ENCODE measurements at regions not wholly inside any gene's neighbourhood (a gene's known extent, or its start where the extent isn't known, plus 50 kb on each side); places are given as distances from the start of the nearest gene placed in this dataset.

DNA sequence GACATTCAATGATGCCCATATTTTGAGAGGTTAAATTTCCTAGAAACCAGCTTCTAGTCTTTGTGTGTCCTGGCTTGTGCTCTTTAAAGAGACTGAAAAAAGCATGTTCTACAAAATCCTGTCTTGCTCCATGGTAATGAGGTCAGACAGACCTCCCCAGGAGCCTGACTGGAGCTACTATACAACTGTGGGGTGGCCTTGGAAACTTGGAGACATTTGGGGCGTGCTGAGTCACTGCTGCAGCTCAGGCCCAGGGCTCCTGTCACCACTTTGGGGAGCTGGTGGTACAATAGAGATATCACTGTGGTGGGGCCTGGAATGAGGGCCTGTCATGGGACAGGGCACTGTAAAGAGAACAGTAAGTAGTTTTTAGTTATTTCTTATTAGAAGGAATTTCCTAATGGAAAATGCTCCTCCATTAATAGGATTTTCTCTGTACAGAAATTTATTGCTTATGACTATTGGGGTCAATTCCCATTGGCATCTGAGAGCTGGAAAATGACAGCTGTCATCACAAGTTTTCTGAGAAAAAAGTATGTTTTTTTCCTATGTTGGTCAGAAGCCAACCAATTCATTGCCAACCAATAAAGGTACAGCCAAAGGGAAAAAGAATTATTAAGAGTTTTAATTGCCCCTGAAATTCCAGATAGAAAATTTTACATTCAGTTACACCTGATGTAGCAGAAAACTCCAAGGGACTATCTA, 207.4 kb upstream of the JADE1 start:
- intact Hi-C loops (cut with micrococcal nuclease) = no loop called here
- H3K4me3 Mint-ChIP-seq (ENCODE audit: low read depth) = no peak overlapping the region
- no peaks in the 10 kb centered on the region for H3K4me1 Mint-ChIP-seq (ENCODE audit: low read depth)
- H3K36me3 Mint-ChIP-seq (ENCODE audit: low read depth) = no peaks in the 10 kb centered on the region
- no peak for DNase-seq (ENCODE audit: low spot score)
- peaks cover 1% of the 10 kb centered on the region for H3K27me3 Mint-ChIP-seq (ENCODE audit: low read depth)
- H3K9me3 Mint-ChIP-seq = no peaks in the 10 kb centered on the region
- H3K27ac Mint-ChIP-seq = no peak overlapping the region

DNA sequence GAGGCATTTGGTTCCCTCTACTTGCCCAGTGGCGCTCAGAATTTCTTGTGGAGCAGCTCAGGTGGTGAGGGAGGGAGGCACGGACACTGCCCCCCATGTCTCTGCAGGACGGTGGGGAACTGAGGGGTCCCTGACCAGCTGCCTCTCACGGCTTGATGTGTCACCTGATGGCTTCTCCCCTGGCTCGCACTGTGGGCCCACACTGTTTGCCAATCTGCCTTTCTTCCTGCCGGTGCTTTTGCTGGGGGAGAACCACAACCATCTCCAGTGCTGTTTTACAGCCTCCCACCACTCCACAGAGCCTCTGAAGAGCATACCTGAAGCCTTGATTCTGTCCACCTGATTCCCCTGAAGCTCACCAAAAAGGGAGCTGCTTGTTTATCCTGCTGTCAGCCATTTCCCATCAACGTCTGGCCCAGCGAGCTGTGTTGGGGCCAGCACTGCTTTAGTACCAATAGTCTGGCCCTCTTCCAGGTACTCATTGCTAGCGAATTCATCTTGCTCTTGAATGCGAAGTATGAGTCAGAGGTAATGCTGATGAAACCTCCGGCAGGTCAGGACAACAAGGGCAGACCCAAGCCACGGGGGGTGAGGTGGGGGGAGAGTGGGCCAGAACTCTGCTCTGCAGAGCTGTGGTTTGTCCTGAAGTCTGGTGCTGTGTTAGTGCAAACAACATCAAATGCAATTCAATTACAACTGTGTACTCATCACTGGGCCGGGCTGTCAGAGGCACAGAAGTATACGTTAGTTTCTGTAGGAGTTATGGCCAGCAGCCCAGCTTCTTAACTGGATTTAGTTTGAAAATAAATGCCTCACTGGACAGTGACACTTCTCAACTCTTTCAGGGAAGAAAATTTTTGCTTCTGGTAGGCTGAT, 208.3 kb upstream of the JADE1 start:
- Mint-ChIP-seq H3K27ac (no peak overlapping the region), H3K27me3 (ENCODE audit: low read depth) (peaks cover 1% of the 10 kb centered on the region), H3K4me3 (ENCODE audit: low read depth) (no peak overlapping the region), H3K4me1 (ENCODE audit: low read depth) (no peaks in the 10 kb centered on the region), H3K36me3 (ENCODE audit: low read depth) (no peaks in the 10 kb centered on the region), H3K9me3 (peaks cover 6% of the 10 kb centered on the region)
- no peak for DNase-seq (ENCODE audit: low spot score)
- intact Hi-C loops (cut with micrococcal nuclease) = no loop called here

DNA sequence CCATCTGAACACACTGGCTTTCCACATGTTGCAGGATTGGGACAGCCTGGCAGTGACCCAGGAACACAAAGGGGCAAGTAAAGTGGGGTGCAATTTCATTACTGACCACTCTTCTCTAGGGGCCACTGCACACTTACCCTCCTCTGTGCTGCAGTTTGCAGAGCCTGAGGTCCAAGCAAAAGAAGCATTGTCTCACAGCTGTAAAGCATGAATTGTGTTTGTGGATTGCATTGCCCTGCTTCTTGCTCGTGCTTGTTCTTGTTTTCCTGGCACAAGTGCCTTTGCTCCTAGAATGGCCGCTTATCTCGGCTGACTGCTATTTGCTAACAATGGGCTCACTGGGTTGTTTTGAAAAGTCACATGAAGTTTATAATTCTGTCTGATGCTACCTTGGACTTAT, 209.1 kb upstream of the JADE1 start:
- Mint-ChIP-seq H3K27me3 (ENCODE audit: low read depth) (peaks cover 1% of the 10 kb centered on the region), H3K36me3 (ENCODE audit: low read depth) (no peaks in the 10 kb centered on the region), H3K4me1 (ENCODE audit: low read depth) (no peaks in the 10 kb centered on the region), H3K27ac (no peak overlapping the region), H3K4me3 (ENCODE audit: low read depth) (no peak overlapping the region), H3K9me3 (peaks cover 11% of the 10 kb centered on the region)
- intact Hi-C loops (cut with micrococcal nuclease) = no loop called here
- no peak for DNase-seq (ENCODE audit: low spot score)

DNA sequence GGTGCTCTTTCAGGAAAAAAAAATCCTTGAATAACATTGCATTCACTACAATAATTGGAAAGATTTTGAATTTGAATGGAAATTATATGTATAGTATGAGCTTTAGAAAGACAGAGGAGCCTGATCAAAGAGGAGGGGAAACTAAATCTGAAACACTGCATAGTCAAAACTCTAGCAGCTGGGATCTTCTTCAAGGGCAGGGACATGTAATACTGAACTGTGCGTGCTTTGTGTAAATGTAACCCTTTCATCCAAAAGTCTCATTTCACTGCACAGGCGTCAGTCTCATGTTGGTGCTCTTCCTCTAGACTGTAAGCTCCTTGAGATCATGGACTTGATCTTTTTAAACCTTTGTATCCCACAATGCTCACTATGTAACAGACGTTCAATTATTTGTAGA, 212.0 kb upstream of the JADE1 start:
- Mint-ChIP-seq H3K4me3 (ENCODE audit: low read depth) (no peak overlapping the region), H3K27ac (no peak overlapping the region), H3K9me3 (peaks cover 11% of the 10 kb centered on the region)

DNA sequence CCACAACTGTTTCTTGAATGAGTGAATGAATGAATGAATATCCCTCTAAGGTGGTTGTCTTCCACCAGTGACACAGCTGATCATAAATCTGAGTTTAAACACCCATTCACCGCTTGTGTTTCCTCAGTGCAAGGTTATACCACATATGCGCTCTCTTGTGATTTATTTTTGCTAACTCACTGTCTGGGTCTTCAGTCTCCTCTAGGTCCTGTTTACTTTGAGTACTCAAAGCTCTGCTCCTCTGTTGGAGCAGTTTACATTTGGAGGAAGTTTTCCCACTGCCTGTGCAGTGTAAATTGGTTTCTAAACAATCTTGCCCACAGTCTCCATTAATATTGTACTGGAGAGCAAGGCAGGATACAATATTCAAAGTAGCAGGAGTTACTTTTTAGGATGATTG, 212.6 kb upstream of the JADE1 start:
- DNase-seq (ENCODE audit: low spot score) = no peak
- Mint-ChIP-seq H3K27ac (no peak overlapping the region), H3K9me3 (peaks cover 11% of the 10 kb centered on the region), H3K36me3 (ENCODE audit: low read depth) (no peaks in the 10 kb centered on the region), H3K27me3 (ENCODE audit: low read depth) (no peaks in the 10 kb centered on the region), H3K4me3 (ENCODE audit: low read depth) (no peak overlapping the region), H3K4me1 (ENCODE audit: low read depth) (no peaks in the 10 kb centered on the region)
- intact Hi-C loops (cut with micrococcal nuclease) = no loop called here

More for the DNA sequence above, 212.0 kb upstream of the JADE1 start:
- DNase-seq (ENCODE audit: low spot score) = no peak
- H3K36me3 Mint-ChIP-seq (ENCODE audit: low read depth) = no peaks in the 10 kb centered on the region
- intact Hi-C loops (cut with micrococcal nuclease) = no loop called here
- H3K27me3 Mint-ChIP-seq (ENCODE audit: low read depth) = no peaks in the 10 kb centered on the region
- no peaks in the 10 kb centered on the region for H3K4me1 Mint-ChIP-seq (ENCODE audit: low read depth)

DNA sequence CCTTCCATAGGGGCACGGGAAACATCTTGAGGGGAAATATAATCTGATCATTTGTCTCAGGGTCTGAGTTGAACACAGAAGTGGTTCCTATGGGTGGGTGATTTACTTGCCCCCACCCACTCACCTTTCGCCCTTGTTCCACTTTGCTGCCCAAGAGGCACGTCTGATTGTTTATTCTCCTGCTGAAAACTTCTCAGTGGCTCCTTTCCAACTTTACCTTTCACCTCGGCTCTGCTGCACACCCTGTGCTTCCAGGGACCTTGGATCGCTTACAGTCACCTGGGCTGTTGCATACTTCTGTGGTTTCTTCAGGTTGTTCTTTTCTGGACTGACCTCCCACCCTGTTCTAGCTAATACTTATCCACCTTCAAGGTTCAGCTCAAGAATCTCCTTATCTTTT, 213.4 kb upstream of the JADE1 start:
- intact Hi-C loops (cut with micrococcal nuclease) = no loop called here
- no peak for DNase-seq (ENCODE audit: low spot score)
- H3K4me3 Mint-ChIP-seq (ENCODE audit: low read depth) = no peak overlapping the region
- H3K36me3 Mint-ChIP-seq (ENCODE audit: low read depth) = no peaks in the 10 kb centered on the region
- no peaks in the 10 kb centered on the region for H3K4me1 Mint-ChIP-seq (ENCODE audit: low read depth)
- no peaks in the 10 kb centered on the region for H3K27me3 Mint-ChIP-seq (ENCODE audit: low read depth)
- H3K9me3 Mint-ChIP-seq = peaks cover 11% of the 10 kb centered on the region
- H3K27ac Mint-ChIP-seq = no peak overlapping the region

DNA sequence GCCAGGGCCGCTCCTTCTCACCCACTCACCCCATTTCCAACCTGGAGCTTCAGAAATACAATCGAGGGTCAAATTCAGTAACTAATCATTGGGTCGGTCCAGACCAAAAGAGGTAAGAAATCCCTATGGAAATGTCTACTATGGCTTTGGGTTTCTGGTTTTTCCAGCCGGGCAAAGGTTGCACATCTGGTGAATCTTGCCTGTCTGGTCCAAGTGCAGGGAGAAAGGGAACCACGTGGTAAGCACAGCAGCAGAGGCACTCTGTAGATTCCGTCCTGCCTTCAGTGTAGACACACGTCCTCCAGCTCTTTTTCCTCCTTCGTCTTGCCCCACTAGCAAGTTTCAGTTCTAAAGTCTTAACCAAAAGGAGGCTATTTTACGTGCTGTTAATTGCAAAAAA, 218.0 kb upstream of the JADE1 start:
- no peak overlapping the region for H3K27ac Mint-ChIP-seq
- no peaks in the 10 kb centered on the region for H3K4me1 Mint-ChIP-seq (ENCODE audit: low read depth)
- intact Hi-C loops (cut with micrococcal nuclease) = no loop called here
- no peaks in the 10 kb centered on the region for H3K27me3 Mint-ChIP-seq (ENCODE audit: low read depth)
- no peaks in the 10 kb centered on the region for H3K36me3 Mint-ChIP-seq (ENCODE audit: low read depth)
- no peak for DNase-seq (ENCODE audit: low spot score)
- H3K4me3 Mint-ChIP-seq (ENCODE audit: low read depth) = no peak overlapping the region
- H3K9me3 Mint-ChIP-seq = peaks cover 7% of the 10 kb centered on the region

DNA sequence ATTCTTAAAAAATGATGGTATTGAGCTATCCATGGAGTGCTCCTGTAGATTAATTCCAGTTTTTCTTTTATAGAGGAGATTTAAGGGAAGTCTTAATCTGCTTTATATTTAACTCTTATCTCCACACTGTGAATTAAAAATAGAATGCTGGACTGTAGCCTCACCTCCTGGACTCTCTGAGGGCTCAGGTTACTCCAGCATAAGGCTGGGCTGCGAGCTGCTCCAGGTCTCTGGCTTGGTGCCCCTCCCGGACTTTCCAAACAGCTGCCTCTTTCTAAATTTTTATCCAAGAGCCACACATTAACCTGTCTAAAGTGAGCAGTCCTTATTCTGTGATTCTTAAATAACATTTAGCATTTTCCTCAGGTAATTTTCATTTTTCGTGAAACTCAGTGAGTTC, 218.7 kb upstream of the JADE1 start:
- Mint-ChIP-seq H3K4me1 (ENCODE audit: low read depth) (no peaks in the 10 kb centered on the region), H3K27ac (no peak overlapping the region), H3K27me3 (ENCODE audit: low read depth) (no peaks in the 10 kb centered on the region), H3K4me3 (ENCODE audit: low read depth) (no peak overlapping the region), H3K9me3 (peaks cover 1% of the 10 kb centered on the region), H3K36me3 (ENCODE audit: low read depth) (no peaks in the 10 kb centered on the region)
- intact Hi-C loops (cut with micrococcal nuclease) = no loop called here
- DNase-seq (ENCODE audit: low spot score) = no peak

DNA sequence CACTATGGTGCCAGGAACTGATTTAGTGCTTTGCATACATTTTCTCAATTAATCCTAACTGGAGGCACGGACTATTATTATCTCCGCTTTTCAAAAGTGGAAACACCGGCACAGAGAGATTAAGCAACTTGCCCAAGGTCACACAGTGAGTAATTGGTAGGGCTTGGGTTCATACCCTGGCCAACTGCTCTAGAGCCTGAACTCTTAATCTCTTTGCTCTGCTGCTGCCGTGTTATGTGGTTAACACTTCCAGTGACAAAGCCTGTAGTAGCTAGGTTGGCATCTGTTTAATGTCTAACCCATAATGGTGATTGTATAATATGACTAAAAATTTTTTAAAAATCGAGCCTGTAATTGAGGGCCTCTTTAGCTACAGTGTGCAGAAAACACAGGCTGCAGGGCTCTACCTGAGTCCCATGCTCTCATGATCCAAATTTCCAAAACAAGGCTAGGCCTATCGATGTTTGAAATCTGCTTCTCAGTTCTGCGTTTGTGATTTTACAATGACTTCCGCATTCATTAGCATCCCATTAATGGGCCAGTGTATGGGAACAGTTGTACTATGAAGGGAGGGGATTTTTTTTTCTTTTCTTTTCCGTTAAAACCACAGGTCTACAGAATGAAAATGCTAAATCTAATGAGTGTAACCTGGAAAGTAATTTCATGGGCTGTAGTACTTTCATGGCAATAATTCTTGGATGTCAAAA, 219.3 kb upstream of the JADE1 start:
- intact Hi-C loops (cut with micrococcal nuclease) = no loop called here
- Mint-ChIP-seq H3K9me3 (no peaks in the 10 kb centered on the region), H3K36me3 (ENCODE audit: low read depth) (no peaks in the 10 kb centered on the region), H3K27me3 (ENCODE audit: low read depth) (no peaks in the 10 kb centered on the region), H3K27ac (no peak overlapping the region), H3K4me1 (ENCODE audit: low read depth) (no peaks in the 10 kb centered on the region), H3K4me3 (ENCODE audit: low read depth) (no peak overlapping the region)
- DNase-seq (ENCODE audit: low spot score) = no peak

DNA sequence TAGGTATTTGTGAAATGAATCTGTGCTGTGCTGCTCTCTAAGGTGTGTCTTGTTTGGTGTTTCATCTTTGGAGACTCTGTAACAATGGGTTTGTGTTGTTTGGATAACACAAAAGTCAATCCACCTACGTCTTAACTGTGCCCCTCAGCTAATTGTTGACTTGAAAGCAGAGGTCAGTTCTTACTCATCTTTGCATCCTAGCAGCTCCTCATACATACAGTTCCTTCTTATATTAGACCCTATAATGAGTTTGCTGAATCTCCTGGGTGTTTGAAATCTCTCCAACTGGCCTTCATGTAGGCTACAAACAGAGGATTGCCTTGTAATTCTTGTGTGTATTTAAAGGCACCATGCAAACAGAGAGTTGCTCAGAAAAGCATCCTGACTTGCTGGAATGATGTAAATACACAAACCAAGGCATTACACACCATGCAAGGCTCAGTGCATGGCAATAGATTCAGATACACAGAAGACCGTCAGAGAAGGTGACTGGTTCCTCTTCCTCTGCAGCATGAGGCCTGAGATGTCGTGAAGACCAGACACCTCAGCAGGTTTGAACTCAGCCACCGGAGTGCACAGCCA, 220.0 kb upstream of the JADE1 start:
- H3K4me3 Mint-ChIP-seq (ENCODE audit: low read depth) = no peak overlapping the region
- DNase-seq (ENCODE audit: low spot score) = no peak
- no peak overlapping the region for H3K27ac Mint-ChIP-seq
- H3K4me1 Mint-ChIP-seq (ENCODE audit: low read depth) = no peaks in the 10 kb centered on the region
- H3K27me3 Mint-ChIP-seq (ENCODE audit: low read depth) = no peaks in the 10 kb centered on the region
- no peaks in the 10 kb centered on the region for H3K36me3 Mint-ChIP-seq (ENCODE audit: low read depth)
- intact Hi-C loops (cut with micrococcal nuclease) = no loop called here
- no peaks in the 10 kb centered on the region for H3K9me3 Mint-ChIP-seq

DNA sequence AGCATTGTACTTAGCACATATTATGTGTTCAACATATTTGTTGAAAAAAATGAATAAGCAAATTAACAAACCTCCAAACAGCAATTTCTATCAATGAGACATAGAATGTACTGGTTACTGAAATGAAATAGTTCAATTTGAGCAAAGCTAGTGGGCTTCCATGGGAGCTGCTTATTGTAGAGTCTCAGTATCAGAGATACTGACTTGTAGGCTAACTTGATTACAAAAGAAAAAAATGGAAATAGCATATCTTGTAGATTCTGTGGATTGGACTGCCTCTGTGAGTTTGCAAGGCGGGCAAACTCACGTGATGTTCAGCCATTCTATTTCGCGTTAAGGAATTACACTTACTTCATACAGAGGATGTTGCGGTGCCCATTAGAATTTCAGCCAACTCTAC, 222.1 kb upstream of the JADE1 start:
- Mint-ChIP-seq H3K4me3 (ENCODE audit: low read depth) (no peak overlapping the region), H3K27me3 (ENCODE audit: low read depth) (no peaks in the 10 kb centered on the region), H3K36me3 (ENCODE audit: low read depth) (no peaks in the 10 kb centered on the region), H3K27ac (no peak overlapping the region), H3K4me1 (ENCODE audit: low read depth) (no peaks in the 10 kb centered on the region), H3K9me3 (no peaks in the 10 kb centered on the region)
- intact Hi-C loops (cut with micrococcal nuclease) = no loop called here
- DNase-seq (ENCODE audit: low spot score) = no peak

DNA sequence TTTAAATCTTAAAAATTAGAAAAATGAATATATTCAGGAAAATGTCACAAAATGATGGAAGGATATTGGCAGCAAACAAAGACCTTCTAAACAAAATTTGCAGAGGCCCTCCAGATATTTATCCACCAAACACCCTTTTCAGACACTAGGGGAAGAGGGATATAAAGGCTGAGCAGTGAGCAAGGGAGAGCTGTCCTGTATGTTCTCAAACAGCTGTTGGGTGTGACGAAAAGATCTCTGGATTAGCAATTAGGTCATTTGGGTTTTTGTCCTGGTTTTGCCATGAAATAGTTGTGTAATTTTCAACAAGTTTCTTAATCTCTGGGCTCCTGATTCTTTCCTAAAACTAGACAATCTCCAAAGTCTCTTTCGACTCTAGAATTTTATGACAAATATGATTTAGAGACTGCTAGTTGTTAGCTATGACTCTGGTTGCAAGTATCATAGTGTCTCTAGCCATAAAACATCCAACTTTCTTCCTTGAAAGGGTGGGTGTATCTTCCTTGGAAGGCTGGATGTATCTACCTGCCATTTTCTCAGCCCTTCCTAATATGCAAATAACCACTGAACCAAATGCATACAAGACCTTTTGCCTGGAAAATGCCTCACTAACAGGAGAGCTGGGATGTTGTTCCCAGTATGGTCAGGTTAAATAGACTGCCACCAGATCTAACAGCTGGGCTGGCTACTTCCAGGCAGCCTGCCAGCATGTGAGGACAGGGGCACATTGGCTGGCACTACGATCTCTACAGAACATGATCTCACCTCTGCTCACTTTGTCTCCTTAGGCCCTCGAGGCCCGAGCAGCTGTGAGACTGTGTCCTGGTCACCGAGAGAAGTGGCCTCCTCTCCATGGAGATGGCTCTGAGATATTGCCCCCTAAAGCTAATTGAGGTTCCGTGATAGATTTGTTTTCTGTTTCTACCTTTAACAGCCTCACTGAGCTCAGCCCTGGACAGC, 225.5 kb upstream of the JADE1 start:
- no peak overlapping the region for H3K4me3 Mint-ChIP-seq (ENCODE audit: low read depth)
- H3K36me3 Mint-ChIP-seq (ENCODE audit: low read depth) = no peaks in the 10 kb centered on the region
- intact Hi-C loops (cut with micrococcal nuclease) = no loop called here
- no peak for DNase-seq (ENCODE audit: low spot score)
- no peaks in the 10 kb centered on the region for H3K27me3 Mint-ChIP-seq (ENCODE audit: low read depth)
- H3K27ac Mint-ChIP-seq = no peak overlapping the region
- H3K9me3 Mint-ChIP-seq = no peaks in the 10 kb centered on the region
- H3K4me1 Mint-ChIP-seq (ENCODE audit: low read depth) = no peaks in the 10 kb centered on the region

Data from activated T-helper 2 cell treated with anti-CD3 and anti-CD28 coated beads, Interferon-gamma antibody, Interleukin-2, Interleukin-4, amounts not matched to agents 10 μg/mL and 5 μg/mL and 100 μg/mL, durations not matched to agents 14 hours and 24 hours and 36 hours (primary cell).